GM19468 (cell line): ENCODE measurements at regions not wholly inside any gene's neighbourhood (a gene's known extent, or its start where the extent isn't known, plus 50 kb on each side); places are given as distances from the start of the nearest gene placed in this dataset.
"Not testable (repeated sequence)": the region's sequence is repeated elsewhere in the genome, so short reads cannot be mapped to it uniquely, and the experiment has no call there.

ENCODE experiments used
- ATAC-seq: cut with Tn5 transposase; IDR thresholded peaks from one replicate; pipeline ENCODE4 v1.9.1; 2021; ENCODE audit warnings: mild to moderate bottlenecking, moderate library complexity, moderate number of reproducible peaks; ENCODE audit not compliant: unreplicated experiment; ENCODE audit errors: extremely low read depth

DNA sequence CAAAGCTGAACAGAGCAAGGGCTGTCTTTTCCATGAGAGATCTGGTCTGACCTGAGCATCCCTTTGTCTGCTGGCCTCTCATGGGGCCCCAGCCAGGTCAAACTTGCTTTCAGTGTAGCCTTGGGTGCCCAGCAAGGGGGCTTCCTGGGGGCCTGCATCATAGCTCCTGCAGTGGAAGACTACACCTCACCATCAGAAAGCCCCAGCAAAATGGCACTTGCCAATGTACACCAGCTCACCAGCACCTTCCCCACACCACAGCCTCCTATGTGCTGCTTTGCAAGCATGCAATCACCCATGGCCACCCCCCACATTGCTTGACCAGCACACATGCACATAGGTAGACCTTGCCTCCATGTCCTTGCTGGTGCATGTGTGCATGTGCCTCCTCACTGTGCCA is 1478.1 kb downstream of the FSTL5 start:
- ATAC-seq = no peak

DNA sequence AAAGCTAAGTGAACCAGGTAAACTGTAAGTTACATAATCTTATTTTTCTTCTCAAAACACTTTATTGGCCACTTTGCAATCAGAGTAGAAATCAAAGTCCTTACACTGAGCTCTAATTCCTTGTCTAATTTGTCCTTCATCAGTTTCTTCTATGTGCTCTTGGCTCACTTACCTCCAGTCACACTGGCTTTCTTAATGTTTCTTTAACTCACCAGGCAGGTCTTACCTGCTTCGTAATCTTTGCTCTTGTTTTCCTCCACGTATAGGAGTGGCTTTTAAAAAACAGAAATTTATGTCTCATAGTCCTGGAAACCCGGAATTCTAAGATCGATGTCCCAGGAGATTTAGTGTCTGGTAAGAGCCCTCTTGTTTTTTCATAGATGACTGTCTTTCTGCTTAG is 1462.1 kb downstream of the FSTL5 start:
- no peak for ATAC-seq

DNA sequence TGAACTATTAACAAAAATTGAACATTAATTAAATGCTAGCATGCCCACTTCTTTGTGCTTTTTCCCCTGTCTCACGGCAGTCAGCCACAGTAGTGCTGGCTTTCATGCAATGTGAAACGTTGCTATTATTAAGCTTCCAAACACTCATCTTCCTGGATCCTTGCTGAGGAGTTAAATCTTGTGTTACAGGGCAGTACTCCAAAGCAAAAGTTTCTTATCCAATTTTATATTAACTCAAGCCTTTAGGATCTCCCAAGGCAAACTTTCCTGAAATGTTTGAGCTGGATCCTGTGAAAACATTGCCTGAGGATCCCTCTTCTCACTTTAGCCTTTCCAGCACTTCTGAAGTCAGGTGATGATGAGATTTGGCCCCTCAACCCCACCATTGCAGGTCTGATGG is 1454.8 kb downstream of the FSTL5 start:
- no peak for ATAC-seq

DNA sequence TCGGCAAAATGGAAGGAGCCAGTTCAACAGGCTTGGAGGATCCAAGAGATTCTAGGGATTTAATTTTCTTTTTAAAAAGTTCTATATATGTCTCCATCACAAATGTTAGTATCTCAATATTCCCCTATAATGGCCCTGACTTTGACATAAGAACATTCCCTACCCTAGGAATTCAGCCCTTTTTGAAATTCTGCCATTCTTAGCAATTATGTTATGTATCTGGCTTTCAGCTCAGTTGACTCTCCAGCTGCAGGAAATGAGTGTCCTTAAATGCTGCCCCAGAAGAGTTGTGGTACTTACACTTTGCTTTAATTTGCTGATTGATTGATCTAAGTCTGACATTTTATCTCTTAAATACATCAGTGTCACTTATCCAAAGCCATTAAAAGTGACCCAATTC is 1454.3 kb downstream of the FSTL5 start:
- ATAC-seq = no peak

DNA sequence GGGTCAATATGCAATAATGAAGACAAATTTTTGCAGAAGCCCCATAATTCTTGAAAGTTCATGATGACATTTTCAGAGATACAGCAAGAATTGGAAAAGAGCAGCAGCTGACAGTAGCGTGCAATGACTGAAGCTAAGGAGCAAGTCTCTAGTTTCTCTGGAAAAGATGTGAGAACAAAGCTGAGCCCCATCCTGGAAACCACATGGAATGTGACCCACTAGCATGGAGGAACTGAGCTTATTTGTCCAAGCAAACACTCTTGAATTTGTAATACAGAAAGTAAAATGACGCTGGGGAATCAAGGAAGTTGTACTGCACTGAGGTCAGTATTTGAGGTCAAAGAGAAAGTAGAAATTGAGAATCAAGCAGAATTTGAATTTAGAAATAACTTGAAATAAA is 1447.2 kb downstream of the FSTL5 start:
- ATAC-seq = no peak

DNA sequence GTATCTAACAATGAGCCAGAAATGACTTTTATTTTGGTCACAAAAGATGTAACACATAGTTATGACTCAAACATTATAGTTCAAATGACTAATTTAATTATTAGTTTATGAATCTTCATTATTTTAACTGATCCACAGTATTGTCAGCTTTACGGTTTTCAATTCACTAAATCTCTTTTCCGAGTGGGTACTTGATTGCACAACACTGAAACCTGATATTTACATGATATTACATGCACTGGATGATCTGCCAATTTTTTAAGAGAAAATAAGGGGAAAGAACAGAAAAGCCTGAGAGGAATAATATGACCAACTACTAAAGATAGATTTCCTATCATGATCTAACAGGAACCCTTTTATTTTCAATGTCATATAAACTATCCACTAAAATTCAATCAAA is 1446.0 kb downstream of the FSTL5 start:
- ATAC-seq = no peak

DNA sequence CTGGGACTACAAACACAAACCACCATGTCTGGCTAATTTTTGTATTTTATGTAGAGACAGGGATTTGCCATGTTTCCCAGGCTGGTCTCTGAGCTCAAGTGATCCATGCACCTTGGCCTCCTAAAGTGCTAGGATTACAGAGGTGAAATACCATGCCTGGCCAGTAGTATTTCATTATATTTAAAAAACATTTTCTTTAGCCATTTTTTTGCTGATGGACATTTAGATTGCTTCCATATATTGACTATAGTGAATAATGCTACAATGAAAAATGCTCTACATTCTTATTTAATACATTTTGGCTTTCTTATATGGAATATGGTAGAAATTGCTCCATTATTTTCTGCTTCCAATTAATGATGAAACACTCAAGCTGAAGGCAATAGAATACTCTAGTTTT is 1439.7 kb downstream of the FSTL5 start:
- ATAC-seq = no peak

DNA sequence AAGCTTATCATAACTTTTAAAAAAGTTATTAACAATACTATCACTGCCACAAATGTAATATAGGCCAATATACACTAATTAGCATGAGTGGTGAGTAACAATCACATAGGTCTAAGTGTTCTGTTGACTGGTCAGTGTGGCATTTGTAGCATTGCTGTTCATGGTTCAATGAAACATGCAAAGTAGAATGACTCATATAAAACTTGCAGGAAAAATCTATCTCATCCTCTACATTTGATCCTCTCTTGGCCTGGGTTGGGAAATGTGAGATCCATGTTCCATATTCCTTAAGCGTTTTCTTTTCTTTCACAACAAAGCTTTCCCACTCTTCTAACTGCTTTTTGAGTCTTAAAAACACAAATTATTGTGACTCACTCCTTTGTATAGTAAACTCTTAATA is 1418.7 kb downstream of the FSTL5 start:
- ATAC-seq = no peak

DNA sequence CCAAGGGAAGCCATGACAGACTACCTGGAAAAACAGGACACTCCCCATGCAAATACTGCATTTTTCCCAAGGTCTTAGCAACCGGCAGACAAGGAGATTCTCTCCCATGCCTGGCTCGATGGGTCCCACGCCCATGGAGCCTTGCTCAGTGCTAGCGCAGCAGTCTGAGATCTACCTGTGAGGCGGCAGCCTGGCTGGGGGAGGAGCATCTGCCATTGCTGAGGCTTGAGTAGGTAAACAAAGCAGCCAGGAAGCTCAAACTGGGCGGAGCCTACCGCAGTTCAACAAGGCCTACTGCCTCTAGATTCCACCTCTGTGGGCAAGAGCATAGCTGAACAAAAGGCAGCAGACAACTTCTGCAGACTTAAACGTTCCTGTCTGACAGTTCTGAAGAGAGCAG is 1417.2 kb downstream of the FSTL5 start:
- ATAC-seq = not testable (repeated sequence)

DNA sequence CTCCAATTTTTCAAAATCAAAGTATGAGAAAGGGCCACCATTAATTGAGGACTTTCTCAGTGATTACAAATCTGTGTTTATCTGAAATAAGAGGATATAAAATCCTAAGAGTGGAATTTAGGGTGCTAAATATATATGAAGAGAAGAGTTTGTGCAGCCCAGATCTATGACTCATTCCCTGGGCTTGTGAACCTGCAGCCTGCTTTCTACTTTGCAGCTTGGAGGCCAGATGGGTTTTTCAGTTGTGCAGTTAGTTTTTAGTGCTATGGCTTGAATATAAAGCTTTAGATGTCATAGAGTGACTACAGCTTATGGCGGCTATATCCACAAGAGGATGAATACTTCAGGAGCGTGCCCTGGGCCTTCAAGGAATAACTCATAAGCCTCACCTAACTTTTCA is 1391.1 kb downstream of the FSTL5 start:
- ATAC-seq = no peak

DNA sequence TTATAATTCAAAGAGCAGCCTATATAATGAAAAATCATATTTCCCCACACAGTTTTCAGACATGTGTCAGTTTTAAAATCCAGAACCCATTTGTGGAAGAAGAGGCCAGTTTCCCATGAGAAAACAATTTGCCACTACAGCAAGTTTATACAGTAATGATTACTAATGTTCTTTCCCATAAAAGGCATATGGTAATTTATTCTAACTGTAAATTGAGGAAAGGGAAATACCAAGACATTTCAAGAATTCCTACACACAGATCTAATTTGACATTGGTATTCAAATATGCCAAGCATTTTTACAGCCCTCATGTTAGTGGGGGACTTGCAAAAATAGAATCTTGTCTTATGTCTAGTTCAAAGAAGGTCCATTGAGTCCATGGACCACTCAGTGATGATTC is 1368.6 kb downstream of the FSTL5 start:
- ATAC-seq = no peak

DNA sequence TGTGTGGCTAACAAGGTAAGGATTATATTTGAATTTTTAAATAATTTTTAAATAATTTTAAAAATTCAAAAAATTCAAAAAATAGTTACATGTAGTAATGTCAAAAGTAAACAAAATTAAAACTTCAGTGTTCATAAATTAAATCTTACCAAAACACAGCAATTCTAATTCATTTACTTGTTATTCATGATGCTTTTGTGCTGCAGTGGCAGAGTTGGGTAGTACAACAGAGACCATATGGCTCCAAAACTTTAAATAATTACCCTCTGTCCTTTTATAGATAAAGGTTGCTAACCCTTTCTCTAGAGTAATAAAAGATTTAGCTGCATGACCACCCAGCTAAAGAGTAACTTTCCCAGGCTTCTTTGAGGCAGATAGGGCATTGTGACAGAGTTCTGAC is 1355.6 kb downstream of the FSTL5 start:
- ATAC-seq = no peak

DNA sequence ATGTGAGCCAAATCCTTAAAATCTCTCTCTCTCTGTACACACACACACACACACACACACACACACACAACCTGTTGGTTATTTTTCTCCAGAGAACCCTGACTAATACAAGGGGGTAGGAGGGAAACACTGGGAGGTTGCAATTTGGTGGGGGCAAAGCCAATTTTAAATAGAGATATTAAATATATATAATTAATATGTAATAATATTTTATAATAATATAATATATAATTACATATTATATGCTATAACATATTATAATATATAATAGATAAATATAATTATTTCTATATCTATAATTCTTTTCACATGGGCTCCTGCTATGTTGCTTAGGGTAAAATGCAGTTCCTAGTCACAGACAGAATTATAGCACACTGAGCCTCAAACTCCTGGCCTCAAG is 1354.2 kb downstream of the FSTL5 start:
- ATAC-seq = no peak

DNA sequence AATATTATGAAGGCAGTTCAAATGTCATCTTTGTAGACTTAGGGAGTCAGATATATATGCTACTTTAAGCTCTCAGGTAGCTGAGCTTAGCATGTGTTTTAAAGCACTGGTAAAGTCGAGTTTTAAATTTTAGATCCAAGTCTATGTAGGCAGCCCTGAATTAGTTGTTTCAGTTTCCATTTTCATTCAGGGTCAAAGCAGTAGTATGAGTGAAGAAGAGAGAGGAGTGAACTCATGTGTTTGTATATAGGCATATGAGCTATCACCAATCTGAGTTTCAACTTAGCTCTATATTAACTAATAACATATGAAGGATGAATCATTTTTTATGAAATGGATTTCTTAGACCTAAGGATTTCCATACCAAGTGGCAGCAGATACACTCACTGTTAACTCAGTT is 1353.4 kb downstream of the FSTL5 start:
- ATAC-seq = peak; percentile 49

DNA sequence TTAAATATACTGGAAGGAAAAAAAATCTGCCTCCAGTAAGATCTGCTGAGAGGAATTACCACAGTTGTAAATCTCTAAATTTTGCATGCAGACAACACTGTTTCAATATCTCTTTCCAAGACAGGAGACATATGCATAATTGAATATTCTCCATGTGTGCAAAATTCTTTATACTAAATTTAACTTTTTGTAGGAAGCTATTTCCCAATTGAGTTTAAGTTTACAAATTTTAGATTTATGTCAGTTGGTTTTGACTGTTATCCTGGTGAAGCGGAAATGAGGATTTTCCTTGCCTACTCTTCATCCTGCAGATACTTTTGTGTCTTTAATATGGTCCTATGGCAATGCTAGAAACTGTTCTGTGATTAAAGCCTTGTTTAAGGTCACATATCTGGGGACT is 1352.9 kb downstream of the FSTL5 start:
- no peak for ATAC-seq

DNA sequence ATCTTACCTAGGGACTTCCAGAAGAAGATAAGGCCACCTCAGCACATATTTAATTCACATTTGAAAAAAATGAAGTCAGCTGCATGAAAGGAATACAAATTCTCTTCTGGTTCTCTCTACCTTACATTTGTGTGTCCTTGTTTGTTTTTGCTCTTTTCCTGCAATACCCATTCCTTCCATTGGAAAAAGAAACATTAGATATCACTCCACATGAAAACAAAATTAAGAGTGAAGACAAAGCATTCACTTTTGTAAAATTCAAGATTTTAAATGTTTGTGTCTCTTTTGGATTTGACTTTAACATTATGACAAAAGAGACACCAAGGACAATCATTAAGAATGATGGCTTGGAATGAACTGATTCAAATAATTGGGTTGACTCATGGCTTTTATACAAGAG is 1351.8 kb downstream of the FSTL5 start:
- no peak for ATAC-seq

DNA sequence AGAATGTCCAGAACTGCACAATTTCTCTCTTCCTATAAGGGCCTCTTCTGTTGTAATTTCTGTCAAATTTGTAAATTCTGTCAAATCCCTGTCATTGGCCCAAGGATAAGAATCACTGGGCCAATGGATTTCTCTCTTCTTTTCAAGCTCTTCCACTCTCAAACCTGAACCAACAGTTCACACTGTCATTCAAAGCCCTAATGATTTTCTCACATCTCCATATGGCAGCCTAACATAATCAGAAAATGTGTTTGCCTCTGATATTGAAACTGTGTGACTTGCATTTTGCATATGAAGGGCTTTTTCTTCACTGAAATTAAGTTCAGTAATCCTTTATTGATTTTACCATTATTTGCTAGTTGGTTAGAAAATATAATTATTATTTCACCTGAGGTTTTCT is 1349.1 kb downstream of the FSTL5 start:
- ATAC-seq = no peak

DNA sequence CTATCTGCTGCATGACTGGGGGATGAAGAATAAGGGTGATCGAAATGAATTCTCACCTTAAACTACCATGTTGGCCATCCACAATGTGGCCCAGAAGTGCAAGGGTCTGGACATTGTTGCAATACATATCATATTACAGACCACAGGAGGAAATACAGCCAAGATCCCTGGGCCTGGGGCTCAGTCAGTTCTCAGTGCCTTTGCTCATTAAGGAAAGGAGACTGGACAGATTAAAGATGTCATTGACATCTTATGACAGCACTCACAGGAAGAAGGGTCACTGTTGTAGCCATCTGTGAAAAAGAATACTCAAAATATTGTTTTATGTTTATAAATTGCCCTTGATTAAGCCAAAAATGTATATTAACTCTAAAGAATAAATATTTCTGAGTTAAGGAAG is 1345.2 kb downstream of the FSTL5 start:
- no peak for ATAC-seq

DNA sequence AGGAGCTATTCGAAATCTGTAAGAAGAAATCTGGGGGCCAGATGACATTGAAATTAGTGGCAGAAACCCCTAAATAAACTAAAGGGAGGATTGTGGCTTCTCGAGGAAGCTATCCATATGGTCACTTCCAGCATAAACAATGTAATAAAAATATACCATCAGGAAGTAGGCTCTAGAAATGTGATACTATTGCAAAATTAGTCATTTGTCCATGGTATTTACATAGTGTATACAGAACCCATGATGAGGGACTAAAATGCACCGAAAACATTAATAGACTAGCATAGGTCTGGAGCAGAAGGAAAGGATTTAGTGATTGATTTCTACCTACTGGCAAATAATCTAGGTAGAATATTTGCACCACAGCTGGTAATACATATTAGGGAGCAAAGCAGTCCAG is 1344.0 kb downstream of the FSTL5 start:
- ATAC-seq = no peak

DNA sequence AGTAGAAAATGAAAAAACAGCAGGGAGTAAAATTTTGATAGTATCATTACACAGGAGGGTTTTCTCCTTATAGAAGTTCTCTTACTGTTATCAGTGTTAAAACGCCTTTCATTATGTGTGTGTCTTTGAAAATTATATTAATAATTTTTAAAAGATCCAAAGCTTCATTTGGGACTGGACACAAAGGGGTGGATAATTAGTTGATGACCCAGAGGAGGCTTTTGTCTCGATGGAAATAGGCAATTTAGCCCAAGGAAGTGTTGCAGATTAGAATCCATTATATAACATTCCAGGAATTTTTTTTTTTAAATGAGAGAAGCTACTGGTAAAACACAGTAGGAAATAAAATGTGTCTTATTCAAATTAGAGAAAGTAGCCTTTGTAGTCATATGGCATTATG is 1339.3 kb downstream of the FSTL5 start:
- no peak for ATAC-seq

DNA sequence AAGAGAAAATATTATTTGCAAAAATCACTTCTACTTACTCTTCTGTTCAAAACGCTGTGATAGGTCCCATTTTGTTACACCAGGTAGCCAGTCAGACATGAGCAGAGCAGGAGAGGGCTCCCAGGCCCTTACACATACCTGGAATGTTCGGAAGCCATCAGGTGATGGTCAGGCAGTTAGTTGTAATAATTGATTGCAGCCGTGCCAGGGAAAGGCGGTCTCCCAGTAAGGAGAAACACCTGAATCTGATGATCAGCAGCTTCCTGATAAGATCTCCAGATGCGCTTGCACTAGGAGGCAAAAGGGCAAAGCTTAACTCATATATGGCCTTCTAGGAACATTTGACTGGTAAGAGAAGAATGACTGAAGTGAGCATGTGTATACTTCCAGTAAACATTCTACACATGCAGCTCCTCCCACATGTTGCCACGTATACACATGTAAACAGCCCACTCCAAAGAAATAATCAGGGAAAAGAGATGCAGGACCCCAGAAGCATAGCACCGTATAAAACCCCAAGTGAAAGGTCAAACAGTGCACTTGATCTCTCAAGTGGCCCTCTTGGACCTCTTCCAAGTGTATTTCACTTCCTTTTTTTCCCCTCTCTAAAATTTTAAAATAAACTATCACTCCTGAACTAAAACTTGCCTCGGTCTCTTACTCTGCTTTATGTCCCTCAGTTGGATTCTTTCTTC is 1338.0 kb downstream of the FSTL5 start:
- ATAC-seq = no peak

DNA sequence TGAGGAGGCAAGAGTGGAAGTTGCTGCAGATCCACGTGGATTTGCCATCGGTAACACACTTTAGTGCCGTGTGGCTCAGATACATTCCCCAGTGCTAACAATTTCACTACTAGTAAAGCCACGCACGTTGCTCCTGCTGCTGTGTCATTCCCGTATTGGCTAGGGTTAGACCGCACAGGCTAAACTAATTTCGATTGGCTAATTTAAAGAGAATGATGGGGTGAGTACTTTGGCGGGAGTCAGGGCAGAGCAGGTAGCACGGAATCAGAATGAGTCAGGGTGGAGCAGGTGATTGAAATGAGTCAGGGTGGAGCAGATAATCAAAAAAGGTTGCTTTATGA is 1337.5 kb downstream of the FSTL5 start:
- no peak for ATAC-seq
